Progenitor cell of endocrine pancreas (in vitro differentiated cells): ENCODE measurements at regions not wholly inside any gene's neighbourhood (a gene's known extent, or its start where the extent isn't known, plus 50 kb on each side); places are given as distances from the start of the nearest gene placed in this dataset.

Experiments used
- DNase-seq: peaks from one replicate; pipeline ENCODE4 v3.0.0; 2021; ENCODE audit warnings: low spot score; ENCODE audit not compliant: unreplicated experiment
- H3K27ac Mint-ChIP-seq: 2 replicates; pipeline ENCODE4 v1.8.0; 2021; ENCODE audit warnings: mild to moderate bottlenecking, moderate library complexity, mixed read lengths
- H3K27me3 Mint-ChIP-seq: 2 replicates; pipeline ENCODE4 v1.8.0; 2021; ENCODE audit warnings: mixed read lengths
- H3K36me3 Mint-ChIP-seq: 2 replicates; pipeline ENCODE4 v1.8.0; 2022; ENCODE audit warnings: mixed read lengths; ENCODE audit not compliant: insufficient read depth
- H3K4me1 Mint-ChIP-seq: 2 replicates; pipeline ENCODE4 v1.8.0; 2021; ENCODE audit warnings: low read depth, mixed read lengths
- H3K4me3 Mint-ChIP-seq: 2 replicates; pipeline ENCODE4 v1.8.0; 2021; ENCODE audit warnings: low read depth, mild to moderate bottlenecking, moderate library complexity, mixed read lengths
- H3K9me3 Mint-ChIP-seq: 2 replicates; pipeline ENCODE4 v1.8.0; 2021; ENCODE audit warnings: low read depth, mixed read lengths
- CTCF ChIP-seq: fragments of 200-600 bp; sonication (generic); IDR thresholded peaks from one replicate; pipeline ENCODE4 v1.5.0; 2021; ENCODE audit warnings: antibody characterized with exemption, mild to moderate bottlenecking; ENCODE audit not compliant: unreplicated experiment

GRCh38 chr2:120653871-120654270 is 81.8 kb upstream of the GLI2 start:
- no peak for DNase-seq
- H3K4me1 Mint-ChIP-seq: peaks cover 2% of the 10 kb centered on the region
- peaks cover 23% of the 10 kb centered on the region for H3K9me3 Mint-ChIP-seq
- H3K36me3 Mint-ChIP-seq: peaks cover 5% of the 10 kb centered on the region
- H3K4me3 Mint-ChIP-seq: no peak overlapping the region
- H3K27ac Mint-ChIP-seq: no peak overlapping the region
- H3K27me3 Mint-ChIP-seq: peaks cover 34% of the 10 kb centered on the region
- no peak for TF ChIP-seq CTCF

- Mint-ChIP-seq H3K4me1 (peaks cover 2% of the 10 kb centered on the region), H3K4me3 (no peak overlapping the region), H3K27me3 (peaks cover 40% of the 10 kb centered on the region), H3K27ac (no peak overlapping the region), H3K9me3 (peaks cover 19% of the 10 kb centered on the region), H3K36me3 (peaks cover 5% of the 10 kb centered on the region)
- TF ChIP-seq CTCF: no peak
- DNase-seq: no peak
Observed at GRCh38 chr2:120654381-120655134, 81.1 kb upstream of the GLI2 start.

- no peaks in the 10 kb centered on the region for H3K36me3 Mint-ChIP-seq
- no peak for TF ChIP-seq CTCF
- H3K4me1 Mint-ChIP-seq: peaks cover 2% of the 10 kb centered on the region
- H3K27ac Mint-ChIP-seq: no peak overlapping the region
- peaks cover 1% of the 10 kb centered on the region for H3K9me3 Mint-ChIP-seq
- H3K27me3 Mint-ChIP-seq: peaks cover 52% of the 10 kb centered on the region
- no peak overlapping the region for H3K4me3 Mint-ChIP-seq
- no peak for DNase-seq
Observed at GRCh38 chr2:120656273-120656950, 79.3 kb upstream of the GLI2 start.

GRCh38 chr2:120658042-120658769 is 77.5 kb upstream of the GLI2 start:
- no peak overlapping the region for H3K27ac Mint-ChIP-seq
- H3K36me3 Mint-ChIP-seq: no peaks in the 10 kb centered on the region
- no peak for DNase-seq
- no peak for TF ChIP-seq CTCF
- H3K27me3 Mint-ChIP-seq: peaks cover 62% of the 10 kb centered on the region
- no peak overlapping the region for H3K4me3 Mint-ChIP-seq
- H3K9me3 Mint-ChIP-seq: no peaks in the 10 kb centered on the region
- peaks cover 4% of the 10 kb centered on the region for H3K4me1 Mint-ChIP-seq

- Mint-ChIP-seq H3K27ac (no peak overlapping the region), H3K27me3 (peaks cover 58% of the 10 kb centered on the region), H3K36me3 (no peaks in the 10 kb centered on the region), H3K4me3 (no peak overlapping the region), H3K9me3 (no peaks in the 10 kb centered on the region), H3K4me1 (peaks cover 4% of the 10 kb centered on the region)
- no peak for DNase-seq
- no peak for TF ChIP-seq CTCF
Observed at GRCh38 chr2:120658770-120659158, 76.9 kb upstream of the GLI2 start.
